ENCODE measurements at regions not wholly inside any gene's neighbourhood (a gene's known extent, or its start where the extent isn't known, plus 50 kb on each side); places are given as distances from the start of the nearest gene placed in this dataset.
"Not testable (repeated sequence)": the region's sequence is repeated elsewhere in the genome, so short reads cannot be mapped to it uniquely, and the experiment has no call there.

- in situ Hi-C loops (cut with HindIII; ENCODE audit: low pct_unique_long_range_greater_than_20kb, low sequenced_read_pairs), result no loop called here
- no peak for TF ChIP-seq JUND (IDR thresholded peaks at IDR 0.05; ENCODE audit: low read depth)
- DNase-seq (ENCODE audit: low read depth in 1 of 2, low spot score in 1 of 2), result no peak
These were observed 326.6 kb upstream of the PRICKLE1 start for GRCh38 chr12:42916143-42916542.

DNA sequence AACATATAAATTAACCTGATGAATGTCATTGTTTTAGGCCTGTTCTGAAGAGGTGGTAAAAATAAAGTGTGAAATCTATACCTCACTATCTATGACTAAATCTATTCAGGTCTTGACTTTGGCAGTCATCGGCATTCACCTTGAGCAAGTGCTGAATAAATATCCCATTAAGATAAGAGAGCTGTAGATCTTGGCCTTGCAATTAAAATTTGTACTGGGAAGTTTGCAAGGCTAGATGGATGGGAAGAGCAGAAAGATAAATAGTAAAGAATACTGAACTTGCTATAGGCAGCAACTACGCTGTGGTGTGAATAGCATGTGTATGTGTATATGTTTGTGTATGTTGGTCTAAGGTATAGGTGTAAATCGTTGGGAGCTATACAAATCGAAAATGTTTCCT lies 325.9 kb upstream of the PRICKLE1 start:
- DNase-seq (ENCODE audit: low read depth in 1 of 2, low spot score in 1 of 2), result no peak
- in situ Hi-C loops (cut with HindIII; ENCODE audit: low pct_unique_long_range_greater_than_20kb, low sequenced_read_pairs), result no loop called here
- TF ChIP-seq JUND (IDR thresholded peaks at IDR 0.05; ENCODE audit: low read depth), result no peak

DNA sequence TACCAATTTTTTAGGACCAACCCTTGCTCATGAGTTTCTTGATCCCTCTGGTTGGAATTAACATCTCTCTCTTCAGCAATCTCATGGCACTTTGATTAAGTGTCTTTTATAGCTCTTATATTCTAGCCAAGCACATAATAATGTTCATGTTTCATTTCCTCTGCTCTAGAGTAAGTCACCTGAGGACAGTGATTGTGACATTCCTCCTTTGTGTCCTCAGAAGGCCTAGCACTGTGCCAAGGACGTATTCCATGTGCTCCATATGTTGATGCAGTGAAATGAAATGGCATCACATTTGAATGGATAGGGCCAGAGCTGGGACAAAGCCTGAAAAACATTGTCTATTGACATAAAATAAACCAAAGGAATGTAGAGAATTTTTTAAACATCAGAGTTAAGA lies 322.8 kb upstream of the PRICKLE1 start:
- TF ChIP-seq JUND (IDR thresholded peaks at IDR 0.05; ENCODE audit: low read depth), result no peak
- DNase-seq (ENCODE audit: low read depth in 1 of 2, low spot score in 1 of 2), result no peak
- in situ Hi-C loops (cut with HindIII; ENCODE audit: low pct_unique_long_range_greater_than_20kb, low sequenced_read_pairs), result no loop called here

DNA sequence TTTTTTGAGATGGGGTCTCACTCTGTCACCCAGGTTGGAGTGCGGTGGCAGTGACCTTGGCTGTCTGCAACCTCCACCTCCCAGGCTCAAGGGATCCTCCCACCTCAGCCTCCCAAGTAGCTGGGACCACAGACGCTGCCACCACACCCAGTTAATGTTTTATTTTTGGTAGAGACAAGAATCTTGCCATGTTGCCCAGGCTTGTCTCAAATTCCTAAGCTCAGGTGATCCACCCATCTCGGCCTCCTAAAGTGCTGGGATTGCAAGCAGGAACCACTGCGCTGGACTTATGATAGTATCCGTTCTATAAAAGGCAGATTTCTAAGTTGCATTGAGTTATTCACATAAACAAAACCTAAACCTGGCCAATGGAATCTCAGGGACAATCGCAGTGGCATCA lies 321.1 kb upstream of the PRICKLE1 start:
- TF ChIP-seq JUND (IDR thresholded peaks at IDR 0.05; ENCODE audit: low read depth), result no peak
- DNase-seq (ENCODE audit: low read depth in 1 of 2, low spot score in 1 of 2), result no peak
- in situ Hi-C loops (cut with HindIII; ENCODE audit: low pct_unique_long_range_greater_than_20kb, low sequenced_read_pairs), result no loop called here

DNA sequence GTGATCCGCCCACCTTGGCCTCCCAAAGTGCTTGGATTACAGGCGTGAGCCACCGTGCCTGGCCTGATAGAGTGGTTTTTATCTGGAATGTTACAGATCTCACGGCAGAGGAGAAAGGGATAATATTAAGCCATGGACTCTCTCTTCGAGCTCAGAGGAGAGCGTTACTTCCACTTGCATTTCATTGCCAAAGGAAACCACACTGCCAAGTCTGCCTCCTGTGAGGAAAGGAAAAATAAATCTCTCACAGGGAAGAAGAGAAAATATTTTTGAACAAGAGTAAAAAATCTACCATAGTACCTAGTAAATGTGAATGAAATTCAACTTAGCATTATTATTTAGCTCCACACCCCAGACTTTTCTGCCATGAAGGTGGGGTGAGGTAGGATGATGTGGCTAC lies 319.2 kb upstream of the PRICKLE1 start:
- TF ChIP-seq JUND (IDR thresholded peaks at IDR 0.05; ENCODE audit: low read depth), result no peak
- in situ Hi-C loops (cut with HindIII; ENCODE audit: low pct_unique_long_range_greater_than_20kb, low sequenced_read_pairs), result no loop called here
- no peak for DNase-seq (ENCODE audit: low read depth in 1 of 2, low spot score in 1 of 2)

DNA sequence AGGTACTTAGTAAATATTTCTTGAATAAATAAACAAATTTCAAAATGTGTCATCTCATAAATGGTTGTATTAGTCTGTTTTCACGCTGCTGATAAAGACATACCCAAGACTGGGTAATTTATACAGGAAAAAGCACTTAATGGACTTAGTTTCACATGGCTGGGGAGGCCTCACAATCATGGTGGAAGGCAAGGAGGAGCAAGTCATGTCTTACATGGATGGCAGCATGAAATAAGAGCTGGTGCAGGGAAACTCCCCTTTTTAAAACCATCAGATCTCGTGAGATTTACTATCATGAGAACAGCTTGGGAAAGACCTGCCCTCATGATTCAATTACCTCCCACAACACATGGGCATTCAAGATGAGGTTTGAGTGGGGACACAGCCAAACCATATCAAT lies 317.3 kb upstream of the PRICKLE1 start:
- DNase-seq (ENCODE audit: low read depth in 1 of 2, low spot score in 1 of 2); in situ Hi-C loops (cut with HindIII; ENCODE audit: low pct_unique_long_range_greater_than_20kb, low sequenced_read_pairs): not testable (repeated sequence)

- no peak for DNase-seq (ENCODE audit: low read depth in 1 of 2, low spot score in 1 of 2)
- TF ChIP-seq JUND (IDR thresholded peaks at IDR 0.05; ENCODE audit: low read depth), result no peak
- in situ Hi-C loops (cut with HindIII; ENCODE audit: low pct_unique_long_range_greater_than_20kb, low sequenced_read_pairs), result no loop called here
These were observed 315.8 kb upstream of the PRICKLE1 start for GRCh38 chr12:42905419-42905705.

DNA sequence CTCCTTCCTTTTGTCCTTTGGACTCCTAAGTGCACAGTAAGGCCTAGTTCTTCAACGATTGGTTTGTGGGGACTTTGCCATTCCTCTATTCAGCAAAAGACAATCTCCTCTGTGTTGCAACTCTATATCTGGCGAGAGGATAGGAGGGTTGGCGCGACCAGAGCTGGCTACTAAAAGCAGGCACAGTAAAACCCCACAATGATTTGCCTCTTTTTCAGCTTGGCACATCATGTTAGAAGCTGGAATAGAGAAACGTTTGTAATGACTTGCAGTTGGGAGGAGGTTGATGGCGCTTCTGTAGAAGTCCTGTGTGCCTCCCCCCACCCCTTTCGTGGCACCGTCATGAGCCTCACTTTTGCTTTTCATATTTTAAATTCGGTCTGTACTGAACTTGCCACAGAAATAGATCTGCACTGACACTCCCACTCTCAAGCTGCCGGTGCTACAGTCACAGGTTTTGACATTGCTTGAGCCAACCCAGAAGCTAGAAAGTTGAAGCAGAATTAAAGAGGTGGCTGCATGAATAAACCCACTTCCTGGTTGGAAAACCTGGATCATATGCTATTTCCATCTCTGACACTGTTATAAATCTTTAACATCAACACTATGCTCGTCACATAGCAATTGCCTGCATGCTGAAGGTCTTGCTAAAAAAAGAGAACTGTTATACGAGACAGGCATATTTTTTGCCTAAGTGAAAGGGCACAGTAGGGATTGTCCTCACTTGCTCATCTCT lies 315.3 kb upstream of the PRICKLE1 start:
- no peak for DNase-seq (ENCODE audit: low read depth in 1 of 2, low spot score in 1 of 2)
- in situ Hi-C loops (cut with HindIII; ENCODE audit: low pct_unique_long_range_greater_than_20kb, low sequenced_read_pairs), result no loop called here
- no peak for TF ChIP-seq JUND (IDR thresholded peaks at IDR 0.05; ENCODE audit: low read depth)

DNA sequence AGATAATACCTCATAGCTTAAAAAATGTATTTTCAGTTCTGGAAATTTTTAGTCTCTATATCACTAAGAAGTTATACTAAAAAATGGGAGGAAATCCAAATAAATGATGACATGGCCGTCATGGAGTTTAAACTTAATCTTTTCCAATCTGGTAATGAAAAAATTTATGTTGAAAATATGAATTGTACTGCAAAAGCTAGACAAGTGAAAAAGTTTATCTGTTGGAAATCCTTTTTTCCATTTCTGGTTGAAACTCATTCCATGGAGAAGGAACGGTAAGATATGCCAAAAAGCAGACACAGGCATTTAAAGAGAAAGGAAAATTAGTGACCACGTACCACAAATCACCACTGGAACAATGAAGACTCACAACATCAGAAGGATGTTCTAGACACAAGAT lies 314.2 kb upstream of the PRICKLE1 start:
- in situ Hi-C loops (cut with HindIII; ENCODE audit: low pct_unique_long_range_greater_than_20kb, low sequenced_read_pairs), result no loop called here
- no peak for DNase-seq (ENCODE audit: low read depth in 1 of 2, low spot score in 1 of 2)
- no peak for TF ChIP-seq JUND (IDR thresholded peaks at IDR 0.05; ENCODE audit: low read depth)

DNA sequence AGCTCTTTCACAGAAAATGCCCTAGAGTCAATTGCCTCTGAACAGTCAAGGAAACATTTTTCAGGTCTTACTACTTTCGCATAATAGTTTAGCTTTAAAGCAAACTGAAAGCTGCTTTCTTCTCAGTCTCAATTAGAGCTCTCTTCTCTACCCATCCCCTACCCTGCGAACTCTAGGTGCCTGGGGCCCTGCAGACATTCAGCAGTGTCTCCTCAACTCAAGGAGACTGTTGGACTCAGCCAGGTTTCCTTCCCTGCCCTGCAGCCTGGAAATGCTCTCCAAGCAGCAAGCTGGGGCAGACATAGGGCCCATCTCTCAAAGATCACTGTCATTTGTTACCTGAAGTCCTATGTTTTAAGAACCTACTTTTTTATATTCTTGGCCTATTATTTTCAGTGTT lies 312.5 kb upstream of the PRICKLE1 start:
- in situ Hi-C loops (cut with HindIII; ENCODE audit: low pct_unique_long_range_greater_than_20kb, low sequenced_read_pairs), result no loop called here
- no peak for TF ChIP-seq JUND (IDR thresholded peaks at IDR 0.05; ENCODE audit: low read depth)
- no peak for DNase-seq (ENCODE audit: low read depth in 1 of 2, low spot score in 1 of 2)

DNA sequence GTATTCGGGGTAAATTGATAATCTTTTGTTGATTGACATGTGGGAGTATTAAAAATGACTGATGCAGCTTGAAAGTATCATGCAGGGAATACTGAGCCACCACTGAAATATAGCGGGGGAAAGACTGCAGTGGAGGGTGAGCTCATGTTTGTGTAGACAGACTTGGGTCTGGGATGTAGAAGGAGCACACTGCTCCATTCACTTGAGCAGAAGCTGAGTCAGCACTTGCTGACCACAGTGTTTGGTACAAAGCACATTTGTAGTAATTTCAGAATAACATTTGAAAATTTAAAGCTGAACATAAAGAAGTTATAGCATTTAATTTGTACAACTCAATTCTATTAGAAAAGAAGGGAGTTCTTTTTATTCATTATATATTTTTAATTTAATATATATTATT lies 304.3 kb upstream of the PRICKLE1 start:
- TF ChIP-seq JUND (IDR thresholded peaks at IDR 0.05; ENCODE audit: low read depth), result no peak
- in situ Hi-C loops (cut with HindIII; ENCODE audit: low pct_unique_long_range_greater_than_20kb, low sequenced_read_pairs), result no loop called here
- no peak for DNase-seq (ENCODE audit: low read depth in 1 of 2, low spot score in 1 of 2)

DNA sequence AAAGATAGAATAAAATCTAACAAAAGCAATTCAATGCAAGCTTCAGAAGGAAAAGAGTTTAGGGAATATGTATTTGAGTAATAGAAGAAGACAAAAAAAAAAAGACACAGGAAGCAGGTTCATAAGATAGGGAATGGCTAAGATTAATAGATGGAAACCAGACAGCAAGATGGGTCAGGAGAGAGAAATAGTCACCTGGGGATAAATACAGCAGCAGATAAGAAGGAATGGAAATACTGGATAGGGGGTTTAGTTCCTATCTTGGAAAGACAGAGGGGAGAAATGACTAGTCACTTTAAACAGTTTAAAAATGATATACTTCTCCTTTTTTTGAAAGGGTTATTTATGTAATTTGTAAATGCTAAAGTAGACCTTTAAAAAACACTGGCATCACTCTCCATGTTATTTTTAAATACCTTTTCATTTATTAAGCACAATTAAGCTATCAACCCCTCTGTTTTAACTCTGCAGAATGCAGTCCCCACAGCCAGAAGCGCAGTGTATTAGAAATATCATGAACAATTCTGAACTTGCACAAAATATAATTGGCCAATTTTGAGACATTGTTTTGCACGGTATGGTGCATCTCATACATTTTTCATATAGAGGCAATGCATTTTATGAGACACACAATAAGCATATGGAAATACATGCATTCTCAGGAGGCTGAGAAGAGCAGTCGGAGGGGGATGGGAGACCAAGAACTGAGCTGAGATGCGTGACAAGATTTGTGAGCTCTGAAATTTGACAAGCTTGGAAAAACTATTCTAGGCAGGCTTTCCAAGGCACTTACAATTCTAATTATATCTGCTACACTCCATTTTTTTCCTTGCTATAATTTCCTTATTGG lies 303.4 kb upstream of the PRICKLE1 start:
- in situ Hi-C loops (cut with HindIII; ENCODE audit: low pct_unique_long_range_greater_than_20kb, low sequenced_read_pairs), result no loop called here
- DNase-seq (ENCODE audit: low read depth in 1 of 2, low spot score in 1 of 2), result no peak
- TF ChIP-seq JUND (IDR thresholded peaks at IDR 0.05; ENCODE audit: low read depth), result no peak

DNA sequence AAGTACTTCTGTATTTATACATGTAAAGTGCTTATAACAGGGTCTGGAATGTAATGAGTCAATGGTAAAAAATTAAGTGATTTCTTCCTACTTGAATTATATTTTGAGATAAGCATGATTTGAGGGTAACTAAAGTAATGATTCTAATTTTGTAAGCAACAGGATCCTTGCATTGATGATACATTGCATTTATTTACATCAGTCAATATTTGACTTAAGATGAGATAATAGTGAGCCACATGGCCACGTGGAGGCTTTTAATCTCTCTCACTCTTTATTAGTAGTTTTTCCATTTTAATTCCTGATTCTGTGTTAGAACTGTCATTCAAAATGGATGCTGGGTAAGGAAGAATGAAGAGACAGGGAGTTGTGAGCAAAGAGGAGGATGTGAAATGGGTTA lies 298.1 kb upstream of the PRICKLE1 start:
- no peak for TF ChIP-seq JUND (IDR thresholded peaks at IDR 0.05; ENCODE audit: low read depth)
- DNase-seq (ENCODE audit: low read depth in 1 of 2, low spot score in 1 of 2), result no peak
- in situ Hi-C loops (cut with HindIII; ENCODE audit: low pct_unique_long_range_greater_than_20kb, low sequenced_read_pairs), result no loop called here

- no peak for DNase-seq (ENCODE audit: low read depth in 1 of 2, low spot score in 1 of 2)
- in situ Hi-C loops (cut with HindIII; ENCODE audit: low pct_unique_long_range_greater_than_20kb, low sequenced_read_pairs), result no loop called here
- no peak for TF ChIP-seq JUND (IDR thresholded peaks at IDR 0.05; ENCODE audit: low read depth)
These were observed 296.6 kb upstream of the PRICKLE1 start for GRCh38 chr12:42886160-42886559.
